GM12875 (cell line): ENCODE measurements at regions not wholly inside any gene's neighbourhood (a gene's known extent, or its start where the extent isn't known, plus 50 kb on each side); places are given as distances from the start of the nearest gene placed in this dataset.

Experiments used
- H3K4me3 ChIP-seq: one replicate; pipeline ENCODE4 v1.5.1; 2011; ENCODE audit warnings: low read depth, low read length, control low read depth
- TF ChIP-seq, protein P1 (sequence below): IDR thresholded peaks from 2 replicates; pipeline ENCODE4 v1.5.1; 2011; ENCODE audit warnings: low read depth, mild to moderate bottlenecking, control low read depth, inconsistent platforms, low read length, moderate library complexity, borderline replicate concordance; ENCODE audit not compliant: insufficient read depth

DNA sequence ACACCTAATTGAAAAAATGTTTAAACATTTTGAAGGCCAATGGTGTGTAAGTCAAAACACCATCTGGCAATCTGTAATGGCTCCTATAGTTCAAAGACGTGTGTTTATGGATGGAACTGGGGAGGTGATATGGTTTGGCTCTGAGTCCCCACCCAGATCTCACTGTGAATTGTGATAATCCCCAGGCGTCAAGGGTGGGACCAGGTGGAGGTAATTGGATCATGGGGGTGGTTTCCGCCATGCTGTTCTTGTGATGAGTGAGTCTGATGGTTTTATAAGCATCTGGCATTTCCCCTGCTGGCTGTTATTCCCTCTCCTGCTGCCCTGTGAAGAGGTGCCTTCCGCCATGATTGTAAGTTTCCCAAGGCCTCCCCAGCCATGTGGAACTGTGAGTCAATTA is 52.2 kb downstream of the ADRA2C start:
- TF ChIP-seq, protein P1, sequence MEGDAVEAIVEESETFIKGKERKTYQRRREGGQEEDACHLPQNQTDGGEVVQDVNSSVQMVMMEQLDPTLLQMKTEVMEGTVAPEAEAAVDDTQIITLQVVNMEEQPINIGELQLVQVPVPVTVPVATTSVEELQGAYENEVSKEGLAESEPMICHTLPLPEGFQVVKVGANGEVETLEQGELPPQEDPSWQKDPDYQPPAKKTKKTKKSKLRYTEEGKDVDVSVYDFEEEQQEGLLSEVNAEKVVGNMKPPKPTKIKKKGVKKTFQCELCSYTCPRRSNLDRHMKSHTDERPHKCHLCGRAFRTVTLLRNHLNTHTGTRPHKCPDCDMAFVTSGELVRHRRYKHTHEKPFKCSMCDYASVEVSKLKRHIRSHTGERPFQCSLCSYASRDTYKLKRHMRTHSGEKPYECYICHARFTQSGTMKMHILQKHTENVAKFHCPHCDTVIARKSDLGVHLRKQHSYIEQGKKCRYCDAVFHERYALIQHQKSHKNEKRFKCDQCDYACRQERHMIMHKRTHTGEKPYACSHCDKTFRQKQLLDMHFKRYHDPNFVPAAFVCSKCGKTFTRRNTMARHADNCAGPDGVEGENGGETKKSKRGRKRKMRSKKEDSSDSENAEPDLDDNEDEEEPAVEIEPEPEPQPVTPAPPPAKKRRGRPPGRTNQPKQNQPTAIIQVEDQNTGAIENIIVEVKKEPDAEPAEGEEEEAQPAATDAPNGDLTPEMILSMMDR = no peak
- no peak overlapping the region for H3K4me3 ChIP-seq

DNA sequence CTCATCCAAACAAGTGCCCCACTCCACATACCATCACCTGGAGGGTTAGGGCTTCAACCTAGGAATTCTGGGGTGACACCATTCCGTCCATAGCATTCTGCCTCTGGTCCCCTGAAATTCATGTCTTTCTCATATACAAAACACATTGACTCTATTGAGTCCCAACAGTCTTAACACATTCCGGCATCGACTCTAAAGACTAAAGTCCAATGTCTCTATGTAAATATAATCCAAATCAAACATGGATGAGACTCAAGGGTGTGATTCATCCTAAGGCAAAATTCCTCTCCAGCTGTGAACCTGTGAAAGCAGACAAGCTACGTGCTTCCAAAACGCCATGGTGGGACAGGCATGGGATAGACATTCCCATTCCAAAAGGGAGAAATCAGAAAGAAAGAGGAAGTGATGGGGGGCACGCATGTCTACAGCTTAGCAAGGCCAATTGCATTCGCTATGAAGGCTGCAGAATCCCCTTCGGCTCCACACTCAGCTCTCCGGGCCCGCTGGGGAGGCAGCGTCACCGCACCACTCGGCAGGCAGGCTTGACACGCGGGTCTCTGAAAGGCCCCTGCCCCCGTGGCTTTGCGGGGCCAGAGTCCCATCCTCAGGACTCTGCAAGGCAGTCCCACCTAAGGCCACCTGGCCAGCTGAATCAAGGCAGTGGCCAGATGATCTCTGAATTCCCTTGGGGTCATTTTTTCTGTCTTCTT is 53.2 kb downstream of the ADRA2C start:
- H3K4me3 ChIP-seq = no peak overlapping the region

DNA sequence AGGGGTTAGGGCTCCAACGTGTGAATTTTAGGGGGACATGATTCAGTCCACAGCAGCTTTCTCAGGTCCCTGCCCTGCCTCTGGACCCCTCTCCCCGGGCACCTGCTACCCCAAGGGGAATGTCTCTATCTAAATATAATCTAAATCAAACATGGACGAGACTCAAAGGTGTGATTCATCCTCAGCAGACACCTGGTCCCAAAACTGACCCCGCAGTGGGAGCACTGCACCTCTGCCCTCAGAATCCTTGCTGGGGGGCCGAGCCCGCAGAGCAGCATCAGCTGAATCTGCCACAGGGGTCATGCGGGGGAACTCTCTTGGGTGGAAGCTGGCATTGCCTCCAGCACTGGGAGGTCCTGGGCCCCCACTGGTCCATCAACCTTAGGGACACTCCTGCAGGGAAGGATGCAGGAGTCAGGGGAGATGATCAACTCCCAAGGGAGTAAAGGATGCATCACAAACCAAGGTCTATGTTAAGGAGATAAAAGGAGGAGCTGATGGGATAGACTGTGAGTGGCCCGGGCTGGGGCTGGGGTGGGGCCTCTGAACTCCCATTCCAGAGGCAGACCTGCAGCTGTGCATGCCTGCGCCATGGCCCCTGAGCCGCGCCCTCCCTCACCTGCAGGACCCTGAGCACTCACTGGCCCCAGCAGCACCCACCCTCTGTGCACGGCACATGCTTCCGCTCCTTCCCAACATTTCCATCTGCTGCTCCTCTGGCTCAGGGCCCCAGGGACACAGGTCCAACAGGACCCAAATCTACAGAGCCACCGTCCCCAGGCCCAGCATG is 54.0 kb downstream of the ADRA2C start:
- no peak overlapping the region for H3K4me3 ChIP-seq
- TF ChIP-seq, protein P1 = no peak

More for the DNA sequence above, 53.2 kb downstream of the ADRA2C start:
- TF ChIP-seq, protein P1 = no peak

DNA sequence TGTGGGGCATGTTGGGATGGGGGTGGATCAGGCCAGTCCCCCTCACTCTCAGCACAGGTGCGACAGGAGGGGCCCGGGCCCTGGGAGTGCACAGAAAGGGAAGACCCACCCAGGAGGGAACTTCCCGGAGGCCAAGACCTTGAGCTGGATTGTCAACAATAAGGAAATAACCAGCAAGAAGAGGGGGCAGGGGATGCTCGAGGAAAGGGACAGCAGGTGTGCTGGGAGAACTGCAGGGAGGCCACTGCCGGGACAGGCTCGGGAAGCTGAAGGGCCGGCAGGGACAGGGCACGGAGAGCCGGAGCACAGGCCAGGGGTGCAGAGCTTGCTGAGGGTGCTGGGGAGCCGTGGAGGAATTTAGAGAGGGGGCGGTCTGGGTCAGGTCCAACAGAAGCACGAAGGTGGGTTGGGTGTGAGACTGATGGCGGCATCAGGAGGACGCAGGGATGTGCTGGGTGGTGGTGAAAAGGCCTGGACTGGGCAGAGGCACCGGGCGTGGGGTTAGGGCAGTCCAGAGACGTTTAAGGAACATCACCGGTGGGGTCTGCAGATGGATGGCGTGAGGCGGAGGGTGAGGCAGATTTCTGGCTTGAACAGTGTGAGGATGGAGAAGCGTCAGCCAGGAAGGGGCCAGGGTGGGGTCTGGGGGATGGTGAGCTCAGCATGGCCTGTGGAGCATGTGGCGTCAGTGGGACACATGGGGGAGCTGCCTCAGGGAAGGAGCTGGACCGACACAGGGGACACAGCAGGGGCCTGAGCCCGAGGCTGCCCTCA is 54.8 kb downstream of the ADRA2C start:
- H3K4me3 ChIP-seq = no peak overlapping the region
- TF ChIP-seq, protein P1 = no peak

DNA sequence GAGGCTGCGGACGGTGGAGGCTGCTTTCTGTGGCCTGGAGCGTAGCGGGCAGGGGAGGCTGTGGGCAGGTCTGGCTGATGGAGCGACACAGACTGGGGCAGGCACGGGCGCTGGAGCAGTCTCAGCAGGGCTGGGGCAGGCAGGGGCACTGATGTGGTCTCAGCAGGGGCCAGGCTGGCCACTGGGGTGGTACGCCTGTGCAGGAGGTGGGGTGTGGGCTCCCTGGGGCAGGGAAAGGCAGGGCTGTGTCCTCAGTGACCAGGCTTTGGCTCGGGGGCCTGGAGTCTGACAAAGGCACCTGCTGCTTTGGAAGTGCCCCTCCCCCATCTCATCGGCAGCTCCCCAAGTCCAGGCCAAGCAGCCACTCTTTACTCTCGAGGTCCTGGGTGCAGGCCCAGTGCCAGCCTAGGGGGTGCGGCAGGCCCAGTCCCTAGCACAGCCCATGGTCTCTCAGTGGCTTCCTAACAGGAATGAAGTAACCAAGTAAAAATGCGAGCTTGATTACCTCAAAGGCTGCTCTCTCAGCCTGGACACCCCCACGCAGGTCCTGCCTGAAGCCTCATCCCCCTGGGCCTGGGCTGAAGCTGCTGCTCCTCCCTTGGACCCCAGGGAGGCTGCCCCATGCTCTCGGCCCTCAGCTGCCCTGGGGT is 55.5 kb downstream of the ADRA2C start:
- TF ChIP-seq, protein P1 = no peak
- H3K4me3 ChIP-seq = no peak overlapping the region

DNA sequence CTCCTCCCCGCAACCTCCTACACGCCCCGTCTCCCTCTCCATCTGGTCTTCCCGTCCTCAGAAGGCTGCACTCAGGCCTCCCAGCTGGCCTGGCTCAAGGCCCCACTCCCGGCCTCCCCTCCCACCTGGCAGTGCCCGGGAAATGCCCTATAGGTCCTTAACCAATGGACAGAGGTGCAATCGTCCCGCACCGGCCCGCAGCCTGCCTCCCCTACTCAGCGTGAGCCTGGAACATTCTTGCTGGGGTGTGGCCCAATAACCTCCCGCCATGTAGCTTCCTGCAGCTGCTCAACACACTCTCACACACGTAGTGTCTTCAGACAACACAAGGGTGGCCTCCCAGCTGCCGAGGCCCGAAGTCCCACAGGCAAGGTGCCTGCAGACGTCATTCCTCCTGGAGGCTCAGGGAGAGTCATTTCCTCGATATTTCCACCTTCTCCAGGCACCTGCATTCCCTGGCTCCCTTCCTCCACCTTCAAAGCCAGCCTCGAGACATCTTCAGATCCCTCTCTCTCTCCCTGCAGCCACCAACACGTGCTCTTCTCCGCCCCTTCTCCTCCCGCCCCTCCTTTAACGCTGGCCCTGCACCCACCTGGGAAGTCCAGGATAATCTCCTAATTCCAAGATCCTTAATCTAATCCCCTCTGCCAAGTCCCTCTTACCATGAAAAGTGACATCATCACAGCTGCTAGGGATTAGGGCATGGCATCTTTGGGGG is 56.2 kb downstream of the ADRA2C start:
- no peak overlapping the region for H3K4me3 ChIP-seq
- TF ChIP-seq, protein P1 = no peak
